HG03469 (cell line): ENCODE measurements at regions not wholly inside any gene's neighbourhood (a gene's known extent, or its start where the extent isn't known, plus 50 kb on each side); places are given as distances from the start of the nearest gene placed in this dataset.

ENCODE experiments used
- ATAC-seq: cut with Tn5 transposase; IDR thresholded peaks from one replicate; pipeline ENCODE4 v1.9.1; 2021; ENCODE audit warnings: mild to moderate bottlenecking, moderate library complexity, moderate number of reproducible peaks; ENCODE audit not compliant: unreplicated experiment

DNA sequence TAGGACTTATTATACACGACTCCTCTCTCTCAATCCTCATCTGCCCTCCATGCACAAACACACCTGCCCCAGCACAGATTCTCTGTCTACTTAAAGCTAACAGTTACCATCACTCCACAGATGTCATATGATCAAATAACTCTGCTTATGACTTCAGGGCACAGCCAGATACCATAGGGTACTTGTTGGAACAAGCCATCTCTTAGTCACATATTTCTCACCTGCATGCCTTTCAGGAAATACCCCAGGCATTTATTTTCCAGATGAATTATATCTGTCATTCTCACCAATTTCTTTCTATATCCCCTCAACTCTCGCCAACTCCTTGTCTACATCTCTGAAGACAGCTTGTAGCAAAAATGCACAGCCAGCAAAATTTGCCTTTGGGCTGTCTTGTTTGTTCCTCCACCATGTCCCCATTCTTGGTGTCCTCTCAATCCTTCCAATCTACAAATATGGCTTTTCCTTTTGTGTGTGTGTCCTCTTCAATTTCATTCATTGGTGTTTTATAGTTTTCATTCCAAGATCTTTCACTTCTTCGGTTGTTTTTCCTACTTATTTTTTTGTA is 353.9 kb upstream of the CAMK1G start:
- no peak for ATAC-seq

- no peak for ATAC-seq
Observed at GRCh38 chr1:209230314-209230713, 353.2 kb upstream of the CAMK1G start.

DNA sequence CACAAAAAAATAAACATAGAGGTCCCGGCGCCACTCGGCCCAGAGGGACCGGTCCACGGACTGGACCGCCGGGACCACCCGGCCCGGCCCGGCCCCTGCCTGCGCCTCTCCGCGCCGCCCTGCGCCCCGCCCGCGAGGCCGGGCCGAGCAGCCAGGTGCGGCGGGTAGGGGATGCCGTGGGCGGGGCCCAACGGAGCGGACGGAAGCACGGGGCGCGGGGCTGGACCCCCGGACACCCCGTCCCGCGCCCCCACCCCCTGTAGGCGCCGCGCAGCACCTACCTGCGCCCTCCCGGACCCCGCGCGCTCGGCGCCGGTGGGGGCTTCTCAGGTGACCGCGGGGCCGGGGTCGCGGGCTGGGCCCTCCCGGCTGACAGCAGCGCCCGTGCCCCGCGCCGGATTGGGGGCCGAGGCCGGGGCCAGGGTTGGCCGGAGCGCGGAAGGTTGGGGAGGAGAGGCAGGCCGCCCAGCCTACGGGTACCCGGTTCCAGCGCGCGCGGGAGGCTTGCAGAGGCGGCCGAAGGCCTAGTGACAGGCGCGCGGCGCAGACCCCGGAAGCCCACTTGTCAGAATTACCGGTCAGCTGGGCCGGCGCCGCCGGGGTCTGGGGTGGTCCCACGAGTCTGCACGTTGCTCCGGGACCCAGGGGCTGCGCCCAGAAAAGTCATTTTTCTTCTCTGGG is 351.9 kb upstream of the CAMK1G start:
- ATAC-seq = no peak

DNA sequence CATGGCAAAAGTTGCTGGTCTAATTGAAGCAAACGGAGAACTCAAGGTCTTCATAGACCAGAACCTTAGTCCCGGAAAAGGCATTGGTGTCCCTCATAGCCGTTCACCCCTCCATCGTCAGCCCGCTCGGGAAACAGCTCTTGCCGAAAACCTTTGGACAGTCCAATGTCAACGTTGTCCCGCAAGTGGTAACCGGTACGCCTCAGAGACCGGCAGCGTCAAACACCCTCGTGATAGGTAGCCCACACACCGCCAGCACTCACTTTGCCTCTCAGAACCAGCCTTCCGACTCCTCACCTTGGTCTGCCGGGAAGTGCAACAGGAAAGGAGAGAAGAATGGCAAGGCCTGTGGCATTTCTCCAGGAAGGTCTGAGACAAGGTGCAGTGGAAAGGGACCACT is 351.3 kb upstream of the CAMK1G start:
- ATAC-seq = no peak

GRCh38 chr1:209232759-209233158 is 350.8 kb upstream of the CAMK1G start:
- ATAC-seq = no peak

DNA sequence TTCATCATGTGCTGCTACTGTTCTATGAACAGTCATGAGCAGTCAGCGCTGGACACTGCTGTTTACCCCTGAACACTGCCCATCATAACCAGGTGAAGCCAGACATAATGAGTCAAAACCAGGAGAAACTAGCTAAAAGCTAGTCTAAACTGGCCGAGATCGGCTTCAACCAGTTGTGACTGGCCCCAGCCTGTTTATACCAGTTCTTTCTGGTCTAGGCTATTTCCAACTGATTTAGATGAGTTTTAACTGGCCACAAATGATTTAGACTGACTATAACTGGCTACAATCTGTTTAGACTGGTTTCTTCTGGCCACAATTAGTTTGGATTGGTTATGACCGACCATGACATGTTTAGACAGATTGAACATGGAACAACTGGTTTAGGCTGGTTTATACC is 348.3 kb upstream of the CAMK1G start:
- ATAC-seq = no peak

- ATAC-seq = no peak
Observed at GRCh38 chr1:209238356-209238755, 345.2 kb upstream of the CAMK1G start.

DNA sequence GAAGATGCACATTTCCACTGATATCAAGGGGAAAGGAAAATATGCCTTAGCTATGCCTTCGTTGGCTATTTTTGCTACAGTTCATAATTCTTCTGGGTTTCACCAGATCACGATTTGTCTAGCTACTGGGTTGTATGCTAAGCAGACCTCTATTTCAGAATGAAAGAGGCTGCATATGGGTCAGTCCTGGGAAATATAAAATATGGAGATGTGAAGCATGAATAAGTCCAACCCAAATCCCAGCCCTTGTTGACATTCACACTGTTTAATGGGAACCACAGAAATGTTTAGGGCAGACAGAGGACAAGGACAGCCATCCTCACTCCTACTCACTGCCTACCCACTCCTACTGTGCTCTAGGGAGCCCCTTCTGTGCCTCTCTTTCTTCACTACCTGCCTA is 343.2 kb upstream of the CAMK1G start:
- no peak for ATAC-seq

- no peak for ATAC-seq
Observed at GRCh38 chr1:209241487-209241886, 342.0 kb upstream of the CAMK1G start.

GRCh38 chr1:209248649-209249279 is 334.8 kb upstream of the CAMK1G start:
- ATAC-seq = no peak

DNA sequence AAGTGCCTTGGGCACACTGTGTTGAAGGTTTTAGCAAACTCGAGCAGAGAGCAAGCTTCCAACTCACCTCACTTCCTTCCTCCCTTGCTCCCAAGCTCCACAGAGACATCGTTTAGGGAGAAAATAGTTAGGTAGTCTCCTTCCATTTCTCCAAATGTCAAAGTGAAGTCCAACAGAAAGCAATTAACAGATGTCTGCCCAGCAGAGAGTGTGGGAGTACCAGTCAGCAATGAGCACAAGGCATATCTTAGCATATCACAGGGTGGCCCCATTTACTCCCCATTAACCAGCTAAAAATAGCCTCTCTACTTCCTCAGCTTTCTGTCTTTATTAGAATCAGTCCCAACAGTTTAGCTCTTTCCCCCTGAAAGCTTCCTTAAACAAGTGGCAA is 334.2 kb upstream of the CAMK1G start:
- no peak for ATAC-seq

DNA sequence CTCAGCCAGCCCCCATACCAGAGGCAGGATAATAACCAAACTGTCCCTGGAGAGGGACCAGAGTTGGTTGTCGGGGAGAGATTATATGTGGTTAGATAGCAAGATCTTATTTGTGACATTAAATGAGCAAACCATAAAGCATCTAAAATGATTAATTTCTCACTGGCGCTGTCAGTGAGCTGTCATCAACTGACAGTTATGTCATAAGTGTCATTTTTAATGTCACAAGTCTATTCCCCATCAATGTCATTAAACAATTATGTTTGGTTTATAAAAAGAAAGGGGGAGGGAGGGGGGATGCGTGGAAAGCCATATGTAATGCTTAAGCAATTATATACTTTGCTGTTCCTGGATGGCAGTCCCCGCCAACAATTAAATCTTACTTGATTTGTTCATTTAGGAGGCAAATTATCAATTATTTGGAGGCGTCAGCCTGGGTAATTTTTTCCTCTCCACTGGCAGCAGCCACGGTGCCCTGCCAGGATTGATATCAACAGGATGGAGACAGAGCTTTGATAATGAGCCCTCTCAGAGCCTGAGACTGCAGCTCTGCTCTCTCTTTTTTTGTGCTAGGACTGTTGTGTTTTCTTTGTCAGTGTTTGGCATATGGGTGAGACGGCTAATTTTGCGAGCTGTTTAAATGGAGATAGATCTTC is 333.6 kb upstream of the CAMK1G start:
- ATAC-seq = no peak

GRCh38 chr1:209250861-209251636 is 332.5 kb upstream of the CAMK1G start:
- ATAC-seq = no peak

GRCh38 chr1:209256766-209257350 is 326.7 kb upstream of the CAMK1G start:
- ATAC-seq = no peak

- no peak for ATAC-seq
Observed at GRCh38 chr1:209257454-209257853, 326.1 kb upstream of the CAMK1G start.

GRCh38 chr1:209260136-209260535 is 323.4 kb upstream of the CAMK1G start:
- ATAC-seq = no peak

GRCh38 chr1:209262631-209263030 is 320.9 kb upstream of the CAMK1G start:
- no peak for ATAC-seq

- no peak for ATAC-seq
Observed at GRCh38 chr1:209265301-209265700, 318.2 kb upstream of the CAMK1G start.

GRCh38 chr1:209266590-209267205 is 316.8 kb upstream of the CAMK1G start:
- ATAC-seq = no peak

DNA sequence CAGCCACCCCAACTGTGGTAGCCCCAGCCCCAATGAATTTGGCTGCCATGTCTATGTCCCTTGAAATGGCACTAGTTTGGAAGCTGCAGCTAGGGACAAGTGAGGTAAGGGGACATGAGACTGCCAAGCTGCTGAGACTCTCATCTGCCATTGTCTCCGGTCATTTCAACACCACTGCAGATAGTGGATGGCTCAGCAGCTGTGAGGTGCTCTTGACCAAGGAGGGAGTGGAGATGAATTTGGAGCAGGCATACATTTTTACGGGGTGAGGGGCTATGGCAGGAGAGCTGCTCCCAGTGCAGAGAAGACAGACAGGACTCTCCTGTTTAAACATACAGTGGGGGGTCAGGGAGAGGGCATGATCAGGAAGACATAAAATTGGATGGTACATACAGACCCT is 315.5 kb upstream of the CAMK1G start:
- ATAC-seq = no peak
